Neural crest cell (in vitro differentiated cells): ENCODE measurements at regions not wholly inside any gene's neighbourhood (a gene's known extent, or its start where the extent isn't known, plus 50 kb on each side); places are given as distances from the start of the nearest gene placed in this dataset.

Experiments used
- DNase-seq: peaks from one replicate; pipeline ENCODE4 v3.0.0; 2021; ENCODE audit warnings: low read depth, mixed read lengths, low spot score
- H3K27ac Mint-ChIP-seq: one replicate; pipeline ENCODE4 v1.8.0; 2021; ENCODE audit warnings: mild to moderate bottlenecking, mixed read lengths; ENCODE audit not compliant: unreplicated experiment
- H3K27me3 Mint-ChIP-seq: 2 replicates; pipeline ENCODE4 v1.8.0; 2021; ENCODE audit warnings: low read depth, mild to moderate bottlenecking, mixed read lengths
- H3K36me3 Mint-ChIP-seq: 2 replicates; pipeline ENCODE4 v1.8.0; 2021; ENCODE audit warnings: low read depth, mild to moderate bottlenecking, mixed read lengths
- H3K4me1 Mint-ChIP-seq: 2 replicates; pipeline ENCODE4 v1.8.0; 2021; ENCODE audit warnings: mixed read lengths
- H3K4me3 Mint-ChIP-seq: one replicate; pipeline ENCODE4 v1.8.0; 2021; ENCODE audit warnings: mild to moderate bottlenecking, mixed read lengths
- H3K9me3 Mint-ChIP-seq: 2 replicates; pipeline ENCODE4 v1.8.0; 2021; ENCODE audit warnings: mixed read lengths
- TF ChIP-seq, protein P1 (sequence below): fragments of 200-600 bp; sonication (generic); conservative IDR thresholded peaks from 2 replicates; pipeline ENCODE4 v1.5.0; 2021; ENCODE audit warnings: antibody characterized with exemption, mild to moderate bottlenecking

GRCh38 chr5:165397516-165397915, 1892.1 kb downstream of the MAT2B start:
- H3K27ac Mint-ChIP-seq: no peak overlapping the region

DNA sequence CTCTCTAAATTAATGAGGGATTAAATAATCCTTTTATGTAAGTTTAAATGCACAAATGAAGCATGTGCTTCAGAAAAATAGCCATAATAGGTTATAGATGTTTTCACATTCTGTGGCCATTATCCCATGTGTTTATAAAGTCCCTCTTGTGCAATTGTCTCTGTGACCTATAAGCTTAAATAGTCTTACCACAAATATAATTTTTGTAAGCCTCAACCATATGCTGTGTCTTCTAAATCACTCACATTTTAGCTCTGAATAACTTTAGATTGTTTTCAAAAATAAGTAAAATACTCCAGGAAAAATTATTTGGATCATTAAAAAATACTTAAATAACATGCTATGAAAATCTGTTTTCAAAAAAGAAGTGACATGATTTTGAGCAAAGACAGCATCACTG, 1894.7 kb downstream of the MAT2B start:
- H3K9me3 Mint-ChIP-seq: no peaks in the 10 kb centered on the region
- TF ChIP-seq, protein P1, sequence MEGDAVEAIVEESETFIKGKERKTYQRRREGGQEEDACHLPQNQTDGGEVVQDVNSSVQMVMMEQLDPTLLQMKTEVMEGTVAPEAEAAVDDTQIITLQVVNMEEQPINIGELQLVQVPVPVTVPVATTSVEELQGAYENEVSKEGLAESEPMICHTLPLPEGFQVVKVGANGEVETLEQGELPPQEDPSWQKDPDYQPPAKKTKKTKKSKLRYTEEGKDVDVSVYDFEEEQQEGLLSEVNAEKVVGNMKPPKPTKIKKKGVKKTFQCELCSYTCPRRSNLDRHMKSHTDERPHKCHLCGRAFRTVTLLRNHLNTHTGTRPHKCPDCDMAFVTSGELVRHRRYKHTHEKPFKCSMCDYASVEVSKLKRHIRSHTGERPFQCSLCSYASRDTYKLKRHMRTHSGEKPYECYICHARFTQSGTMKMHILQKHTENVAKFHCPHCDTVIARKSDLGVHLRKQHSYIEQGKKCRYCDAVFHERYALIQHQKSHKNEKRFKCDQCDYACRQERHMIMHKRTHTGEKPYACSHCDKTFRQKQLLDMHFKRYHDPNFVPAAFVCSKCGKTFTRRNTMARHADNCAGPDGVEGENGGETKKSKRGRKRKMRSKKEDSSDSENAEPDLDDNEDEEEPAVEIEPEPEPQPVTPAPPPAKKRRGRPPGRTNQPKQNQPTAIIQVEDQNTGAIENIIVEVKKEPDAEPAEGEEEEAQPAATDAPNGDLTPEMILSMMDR: no peak
- no peaks in the 10 kb centered on the region for H3K27me3 Mint-ChIP-seq
- H3K4me3 Mint-ChIP-seq: no peak overlapping the region
- no peak overlapping the region for H3K27ac Mint-ChIP-seq
- H3K36me3 Mint-ChIP-seq: no peaks in the 10 kb centered on the region
- H3K4me1 Mint-ChIP-seq: no peaks in the 10 kb centered on the region
- no peak for DNase-seq

More at GRCh38 chr5:165397516-165397915, 1892.1 kb downstream of the MAT2B start:
- H3K4me3 Mint-ChIP-seq: no peak overlapping the region
- no peaks in the 10 kb centered on the region for H3K36me3 Mint-ChIP-seq
- no peak for DNase-seq
- no peaks in the 10 kb centered on the region for H3K4me1 Mint-ChIP-seq
- H3K9me3 Mint-ChIP-seq: no peaks in the 10 kb centered on the region
- no peaks in the 10 kb centered on the region for H3K27me3 Mint-ChIP-seq
- TF ChIP-seq, protein P1: no peak

- Mint-ChIP-seq H3K27ac (no peak overlapping the region), H3K36me3 (no peaks in the 10 kb centered on the region), H3K4me1 (no peaks in the 10 kb centered on the region), H3K4me3 (no peak overlapping the region), H3K27me3 (no peaks in the 10 kb centered on the region), H3K9me3 (peaks cover 14% of the 10 kb centered on the region)
- no peak for DNase-seq
- TF ChIP-seq, protein P1: no peak
These were observed 1899.5 kb downstream of the MAT2B start for GRCh38 chr5:165404917-165405316.

DNA sequence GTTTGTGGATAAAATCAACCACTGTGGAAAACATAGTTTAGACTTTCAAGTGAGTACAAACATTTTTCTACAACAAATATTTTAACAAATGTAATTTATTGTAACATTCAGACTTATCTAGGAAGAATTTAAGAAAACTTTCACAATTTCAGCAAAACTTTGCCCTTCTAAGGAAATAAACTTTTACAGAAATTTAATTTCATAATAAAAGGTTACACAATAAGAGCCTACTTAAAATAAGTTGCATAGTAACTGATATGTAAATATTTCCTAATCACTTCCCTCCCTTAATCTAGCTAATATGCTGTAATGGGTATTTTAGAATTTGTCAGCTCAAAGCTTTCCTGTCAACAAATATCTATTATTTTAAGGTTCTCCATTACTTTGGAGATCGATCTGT, 1899.9 kb downstream of the MAT2B start:
- Mint-ChIP-seq H3K4me3 (no peak overlapping the region), H3K27ac (no peak overlapping the region), H3K36me3 (no peaks in the 10 kb centered on the region), H3K27me3 (no peaks in the 10 kb centered on the region), H3K9me3 (peaks cover 14% of the 10 kb centered on the region), H3K4me1 (no peaks in the 10 kb centered on the region)
- TF ChIP-seq, protein P1: no peak
- no peak for DNase-seq

DNA sequence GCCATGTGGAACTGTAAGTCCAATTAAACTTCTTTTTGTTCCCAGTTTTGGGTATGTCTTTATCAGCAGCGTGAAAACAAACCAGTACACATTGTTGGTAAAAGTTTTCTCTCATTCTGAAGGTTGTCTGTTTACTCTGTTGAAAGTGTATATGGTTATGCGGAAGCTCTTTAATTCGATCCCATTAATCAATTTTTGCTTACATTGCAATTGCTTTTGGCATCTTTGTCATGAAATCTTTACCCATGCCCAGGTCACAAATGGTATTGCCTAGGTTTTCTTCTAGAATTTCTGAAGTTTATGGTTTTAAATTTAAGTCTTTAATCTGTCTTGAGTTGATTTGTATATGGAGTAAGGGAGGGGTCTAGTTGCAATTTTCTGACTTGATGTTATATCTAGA, 1901.9 kb downstream of the MAT2B start:
- Mint-ChIP-seq H3K27me3 (no peaks in the 10 kb centered on the region), H3K36me3 (no peaks in the 10 kb centered on the region)

More for the DNA sequence above, 1901.9 kb downstream of the MAT2B start:
- DNase-seq: no peak
- TF ChIP-seq, protein P1: no peak
- H3K27ac Mint-ChIP-seq: no peak overlapping the region
- H3K9me3 Mint-ChIP-seq: peaks cover 14% of the 10 kb centered on the region
- H3K4me3 Mint-ChIP-seq: no peak overlapping the region
- no peaks in the 10 kb centered on the region for H3K4me1 Mint-ChIP-seq
